AG10803 (cell line): ENCODE measurements at regions not wholly inside any gene's neighbourhood (a gene's known extent, or its start where the extent isn't known, plus 50 kb on each side); places are given as distances from the start of the nearest gene placed in this dataset.

Experiments used
- DNase-seq: peaks from one replicate; pipeline ENCODE4 v3.0.0; 2010; ENCODE audit warnings: low read depth
- H3K4me3 ChIP-seq: 2 replicates; pipeline ENCODE4 v1.5.1; 2011; ENCODE audit warnings: mild to moderate bottlenecking, low read length, control low read depth
- TF ChIP-seq, protein P1 (sequence below): conservative IDR thresholded peaks from 2 replicates; pipeline ENCODE4 v1.5.1; 2011; ENCODE audit warnings: mild to moderate bottlenecking, low read length, control low read depth, inconsistent platforms

GRCh38 chr3:181764544-181764943 lies 52.8 kb downstream of the SOX2 start:
- no peak for DNase-seq
- TF ChIP-seq, protein P1, sequence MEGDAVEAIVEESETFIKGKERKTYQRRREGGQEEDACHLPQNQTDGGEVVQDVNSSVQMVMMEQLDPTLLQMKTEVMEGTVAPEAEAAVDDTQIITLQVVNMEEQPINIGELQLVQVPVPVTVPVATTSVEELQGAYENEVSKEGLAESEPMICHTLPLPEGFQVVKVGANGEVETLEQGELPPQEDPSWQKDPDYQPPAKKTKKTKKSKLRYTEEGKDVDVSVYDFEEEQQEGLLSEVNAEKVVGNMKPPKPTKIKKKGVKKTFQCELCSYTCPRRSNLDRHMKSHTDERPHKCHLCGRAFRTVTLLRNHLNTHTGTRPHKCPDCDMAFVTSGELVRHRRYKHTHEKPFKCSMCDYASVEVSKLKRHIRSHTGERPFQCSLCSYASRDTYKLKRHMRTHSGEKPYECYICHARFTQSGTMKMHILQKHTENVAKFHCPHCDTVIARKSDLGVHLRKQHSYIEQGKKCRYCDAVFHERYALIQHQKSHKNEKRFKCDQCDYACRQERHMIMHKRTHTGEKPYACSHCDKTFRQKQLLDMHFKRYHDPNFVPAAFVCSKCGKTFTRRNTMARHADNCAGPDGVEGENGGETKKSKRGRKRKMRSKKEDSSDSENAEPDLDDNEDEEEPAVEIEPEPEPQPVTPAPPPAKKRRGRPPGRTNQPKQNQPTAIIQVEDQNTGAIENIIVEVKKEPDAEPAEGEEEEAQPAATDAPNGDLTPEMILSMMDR, result no peak
- no peak overlapping the region for H3K4me3 ChIP-seq

GRCh38 chr3:181770296-181770695 lies 58.6 kb downstream of the SOX2 start:
- no peak for DNase-seq
- H3K4me3 ChIP-seq, result no peak overlapping the region
- TF ChIP-seq, protein P1, result no peak

DNA sequence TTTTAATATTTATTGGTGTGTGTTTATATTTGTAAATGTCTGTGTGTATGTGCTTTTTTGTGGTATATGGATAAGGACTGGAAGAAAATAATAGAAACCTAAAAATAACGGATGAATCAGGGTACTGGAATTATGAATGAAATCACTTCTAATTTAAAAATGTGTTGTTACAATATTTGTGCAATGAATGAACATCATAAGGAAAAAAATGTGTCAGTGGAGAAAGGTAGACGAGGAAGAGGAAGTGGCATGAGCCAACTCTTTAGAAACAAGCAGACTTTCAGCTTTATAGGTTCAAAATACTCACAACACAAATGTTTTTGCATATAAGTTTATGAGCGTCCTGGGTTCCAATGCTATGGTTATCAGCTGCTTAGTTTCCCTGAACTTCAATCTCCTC lies 59.4 kb downstream of the SOX2 start:
- TF ChIP-seq, protein P1, result no peak
- DNase-seq, result no peak
- H3K4me3 ChIP-seq, result no peak overlapping the region

- H3K4me3 ChIP-seq, result no peak overlapping the region
- no peak for DNase-seq
- TF ChIP-seq, protein P1, result no peak
Observed at GRCh38 chr3:181772166-181772565, 60.4 kb downstream of the SOX2 start.

DNA sequence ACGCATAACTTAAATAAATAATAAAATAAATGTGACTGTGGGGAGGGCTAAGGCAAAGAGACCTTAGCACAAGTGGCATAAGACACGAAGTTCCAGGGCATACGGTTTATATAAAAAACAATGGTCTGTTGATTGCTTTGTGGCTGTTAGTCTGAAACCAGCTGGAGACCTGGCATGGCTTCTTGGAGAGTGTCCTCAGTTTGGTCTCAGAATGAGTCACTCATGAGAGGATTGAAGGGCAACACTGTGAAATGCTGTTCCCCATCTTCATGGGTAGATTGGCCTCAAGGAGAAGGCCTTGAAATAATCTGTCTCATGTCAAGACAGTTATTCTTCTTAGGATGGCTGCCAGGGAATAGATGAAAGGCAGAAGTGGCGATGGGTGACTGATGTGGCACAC lies 62.2 kb downstream of the SOX2 start:
- DNase-seq, result no peak
- TF ChIP-seq, protein P1, result no peak
- no peak overlapping the region for H3K4me3 ChIP-seq

DNA sequence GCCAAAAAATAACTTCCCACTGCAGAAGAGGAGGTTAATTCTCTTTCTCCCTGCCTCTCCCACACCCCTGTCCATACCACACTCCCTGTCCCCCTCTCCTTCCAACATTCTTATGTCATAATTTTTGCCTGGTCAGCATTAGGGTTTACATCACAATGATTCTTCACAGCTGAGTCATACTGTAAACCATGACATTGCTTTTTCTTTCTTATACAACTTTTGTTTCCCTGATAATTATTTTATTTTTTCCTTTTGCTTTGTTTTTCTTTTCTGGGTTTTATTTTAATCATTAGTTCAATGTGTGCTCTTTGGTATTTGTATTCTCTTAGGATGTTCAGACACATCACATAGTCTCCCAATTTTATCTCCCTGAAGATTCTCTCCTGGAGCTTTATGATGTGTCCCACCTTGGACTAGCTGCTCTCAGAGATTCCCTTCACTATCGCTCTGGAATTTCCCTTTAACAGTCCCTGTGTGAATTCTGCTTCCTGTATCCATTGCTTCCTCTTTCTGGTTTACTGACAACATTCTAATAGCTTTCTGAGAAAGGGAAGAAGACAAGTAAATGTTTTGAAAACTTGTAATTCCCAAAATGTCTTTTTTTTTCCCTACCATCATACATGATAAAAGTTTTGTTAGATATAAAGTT lies 70.7 kb downstream of the SOX2 start:
- no peak overlapping the region for H3K4me3 ChIP-seq
- TF ChIP-seq, protein P1, result no peak
- DNase-seq, result peak; percentile 23

- TF ChIP-seq, protein P1, result no peak
- H3K4me3 ChIP-seq, result no peak overlapping the region
- DNase-seq, result no peak
Observed at GRCh38 chr3:181790561-181790960, 78.8 kb downstream of the SOX2 start.
